Hepatocyte (in vitro differentiated cells): ENCODE measurements at regions not wholly inside any gene's neighbourhood (a gene's known extent, or its start where the extent isn't known, plus 50 kb on each side); places are given as distances from the start of the nearest gene placed in this dataset.

Experiments used
- DNase-seq: peaks from one replicate; pipeline ENCODE4 v3.0.0-alpha.2; 2016; ENCODE audit warnings: low spot score
- H2AFZ ChIP-seq: fragments of 200-600 bp; sonication (generic); 2 replicates; pipeline ENCODE4 v1.6.0; 2016; ENCODE audit warnings: antibody characterized with exemption, mild to moderate bottlenecking
- H3K27ac ChIP-seq: fragments of 200-600 bp; sonication (generic); 2 replicates; pipeline ENCODE4 v1.5.1; 2016; ENCODE audit warnings: mild to moderate bottlenecking
- H3K27me3 ChIP-seq: fragments of 200-600 bp; sonication (generic); 2 replicates; pipeline ENCODE4 v1.6.1; 2016
- H3K36me3 ChIP-seq: fragments of 200-600 bp; sonication (generic); replicated peaks from 2 replicates; pipeline ENCODE4 v1.5.1; 2016; ENCODE audit warnings: low read depth; ENCODE audit not compliant: insufficient read depth
- H3K4me1 ChIP-seq: fragments of 200-600 bp; sonication (generic); 2 replicates; pipeline ENCODE4 v1.5.1; 2016; ENCODE audit warnings: mild to moderate bottlenecking, moderate library complexity; ENCODE audit not compliant: insufficient read depth
- H3K4me2 ChIP-seq: fragments of 200-600 bp; sonication (generic); 2 replicates; pipeline ENCODE4 v1.6.0; 2016
- H3K4me3 ChIP-seq: fragments of 200-600 bp; sonication (generic); 2 replicates; pipeline ENCODE4 v1.5.1; 2016; ENCODE audit warnings: mild to moderate bottlenecking
- H3K79me2 ChIP-seq: fragments of 200-600 bp; sonication (generic); 2 replicates; pipeline ENCODE4 v1.6.0; 2017; ENCODE audit warnings: mild to moderate bottlenecking
- H3K9me2 ChIP-seq: fragments of 200-600 bp; sonication (generic); replicated peaks from 2 replicates; pipeline ENCODE4 v1.6.0; 2017; ENCODE audit warnings: mild to moderate bottlenecking; ENCODE audit not compliant: insufficient read depth
- H3K9me3 ChIP-seq: fragments of 200-600 bp; sonication (generic); 2 replicates; pipeline ENCODE4 v1.5.1; 2016; ENCODE audit warnings: low read depth, mild to moderate bottlenecking
- H4K20me1 ChIP-seq: fragments of 200-600 bp; sonication (generic); 2 replicates; pipeline ENCODE4 v1.6.0; 2016; ENCODE audit warnings: mild to moderate bottlenecking; ENCODE audit not compliant: insufficient read depth, poor library complexity, severe bottlenecking
- EZH2 ChIP-seq: fragments of 200-600 bp; sonication (generic); IDR thresholded peaks from 2 replicates; pipeline ENCODE4 v1.6.1; 2016; ENCODE audit warnings: antibody characterized with exemption, mild to moderate bottlenecking, borderline replicate concordance
- EZH2phosphoT487 ChIP-seq: fragments of 200-600 bp; sonication (generic); IDR thresholded peaks from one replicate; pipeline ENCODE4 v1.6.1; 2018; ENCODE audit warnings: antibody characterized with exemption, mild to moderate bottlenecking, low read depth, moderate library complexity; ENCODE audit not compliant: unreplicated experiment, severe bottlenecking
- WGBS: methylation state at CpG from one replicate; pipeline ENCODE4 v1.1.6; 2016; ENCODE audit warnings: low lambda C conversion rate; ENCODE audit errors: missing lambda C conversion rate; 5-methylcytosine and 5-hydroxymethylcytosine counted together
- TF ChIP-seq, protein P1 (sequence below): fragments of 200-600 bp; sonication (generic); IDR thresholded peaks from 2 replicates; pipeline ENCODE4 v1.5.1; 2016; ENCODE audit warnings: antibody characterized with exemption, mild to moderate bottlenecking; ENCODE audit not compliant: poor library complexity

GRCh38 chr3:10629671-10630040, 124.3 kb upstream of the ATP2B2 start:
- Histone ChIP-seq H3K79me2 (no peaks in the 10 kb centered on the region), H3K4me2 (no peak overlapping the region), H2AFZ (no peak overlapping the region), H4K20me1 (no peaks in the 10 kb centered on the region), H3K27me3 (no peaks in the 10 kb centered on the region), H3K4me3 (no peak overlapping the region), H3K36me3 (no peaks in the 10 kb centered on the region), H3K27ac (no peak overlapping the region), H3K4me1 (no peaks in the 10 kb centered on the region), H3K9me3 (no peaks in the 10 kb centered on the region), H3K9me2 (no peaks in the 10 kb centered on the region)
- WGBS = 90% methylated on average over 7 of the region's 7 CpGs
- DNase-seq = no peak
- TF ChIP-seq EZH2phosphoT487 (no peak), EZH2 (no peak)
- TF ChIP-seq, protein P1, sequence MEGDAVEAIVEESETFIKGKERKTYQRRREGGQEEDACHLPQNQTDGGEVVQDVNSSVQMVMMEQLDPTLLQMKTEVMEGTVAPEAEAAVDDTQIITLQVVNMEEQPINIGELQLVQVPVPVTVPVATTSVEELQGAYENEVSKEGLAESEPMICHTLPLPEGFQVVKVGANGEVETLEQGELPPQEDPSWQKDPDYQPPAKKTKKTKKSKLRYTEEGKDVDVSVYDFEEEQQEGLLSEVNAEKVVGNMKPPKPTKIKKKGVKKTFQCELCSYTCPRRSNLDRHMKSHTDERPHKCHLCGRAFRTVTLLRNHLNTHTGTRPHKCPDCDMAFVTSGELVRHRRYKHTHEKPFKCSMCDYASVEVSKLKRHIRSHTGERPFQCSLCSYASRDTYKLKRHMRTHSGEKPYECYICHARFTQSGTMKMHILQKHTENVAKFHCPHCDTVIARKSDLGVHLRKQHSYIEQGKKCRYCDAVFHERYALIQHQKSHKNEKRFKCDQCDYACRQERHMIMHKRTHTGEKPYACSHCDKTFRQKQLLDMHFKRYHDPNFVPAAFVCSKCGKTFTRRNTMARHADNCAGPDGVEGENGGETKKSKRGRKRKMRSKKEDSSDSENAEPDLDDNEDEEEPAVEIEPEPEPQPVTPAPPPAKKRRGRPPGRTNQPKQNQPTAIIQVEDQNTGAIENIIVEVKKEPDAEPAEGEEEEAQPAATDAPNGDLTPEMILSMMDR = no peak

DNA sequence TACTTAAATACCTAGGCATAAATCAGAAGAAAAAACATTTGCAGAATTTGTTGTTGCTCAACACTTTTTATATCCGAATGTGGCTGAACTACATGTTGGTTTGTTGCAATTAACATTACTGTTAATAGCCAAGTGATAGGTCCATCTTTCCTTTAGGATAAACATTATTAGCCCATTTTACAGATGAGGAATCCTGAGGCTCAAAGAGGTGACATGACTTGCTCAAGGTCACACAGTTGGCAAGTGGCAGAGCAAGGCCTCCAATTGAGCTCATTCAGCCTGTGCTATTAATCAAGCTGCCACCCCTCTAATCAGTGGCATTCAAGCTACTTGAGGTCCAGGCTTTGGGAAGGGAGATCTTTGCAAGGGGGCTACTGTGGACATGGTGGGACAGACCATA, 125.8 kb upstream of the ATP2B2 start:
- H3K4me1 ChIP-seq = no peaks in the 10 kb centered on the region
- H3K79me2 ChIP-seq = no peaks in the 10 kb centered on the region
- H2AFZ ChIP-seq = no peak overlapping the region
- no peaks in the 10 kb centered on the region for H3K9me2 ChIP-seq
- no peaks in the 10 kb centered on the region for H3K36me3 ChIP-seq
- WGBS = 87% methylated on average over 1 of the region's 1 CpG
- H3K27me3 ChIP-seq = no peaks in the 10 kb centered on the region
- no peak for DNase-seq
- no peak overlapping the region for H3K4me2 ChIP-seq
- no peak overlapping the region for H3K27ac ChIP-seq
- TF ChIP-seq EZH2phosphoT487 (no peak), EZH2 (no peak)
- TF ChIP-seq, protein P1 = no peak
- no peak overlapping the region for H3K4me3 ChIP-seq
- H4K20me1 ChIP-seq = no peaks in the 10 kb centered on the region
- H3K9me3 ChIP-seq = no peaks in the 10 kb centered on the region

- no peak for DNase-seq
- H3K27me3 ChIP-seq = no peaks in the 10 kb centered on the region
- no peak overlapping the region for H3K4me3 ChIP-seq
- no peak overlapping the region for H3K27ac ChIP-seq
- TF ChIP-seq, protein P1 = no peak
- TF ChIP-seq EZH2phosphoT487 (no peak), EZH2 (no peak)
- no peaks in the 10 kb centered on the region for H3K36me3 ChIP-seq
- no peaks in the 10 kb centered on the region for H3K79me2 ChIP-seq
- H3K9me3 ChIP-seq = no peaks in the 10 kb centered on the region
- H3K9me2 ChIP-seq = no peaks in the 10 kb centered on the region
- no peak overlapping the region for H3K4me2 ChIP-seq
- no peak overlapping the region for H2AFZ ChIP-seq
- H3K4me1 ChIP-seq = no peaks in the 10 kb centered on the region
- no peaks in the 10 kb centered on the region for H4K20me1 ChIP-seq
- WGBS = 89% methylated on average over 6 of the region's 6 CpGs
Observed at GRCh38 chr3:10632125-10632524, 126.7 kb upstream of the ATP2B2 start.

DNA sequence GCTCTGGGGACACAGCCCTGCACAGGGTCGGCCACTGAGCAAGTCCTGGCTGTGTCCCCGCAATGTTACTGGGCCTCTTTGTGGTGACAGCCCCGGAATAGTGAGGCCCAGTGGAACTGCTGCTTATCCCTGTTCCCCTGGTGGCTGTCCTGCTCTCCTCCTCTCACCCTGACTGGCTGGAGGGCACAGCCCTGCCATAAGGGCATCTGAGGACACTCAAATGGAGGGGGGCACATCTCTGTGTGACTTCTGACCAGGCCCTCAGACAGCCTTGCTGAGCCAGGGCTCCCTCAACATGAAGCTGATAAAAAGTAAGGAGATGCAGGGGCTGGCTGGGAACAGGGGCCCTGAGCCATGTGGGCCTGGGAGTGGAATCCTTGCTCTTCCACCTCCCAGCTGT, 127.4 kb upstream of the ATP2B2 start:
- Histone ChIP-seq H4K20me1 (no peaks in the 10 kb centered on the region), H3K4me2 (no peak overlapping the region), H3K9me2 (no peaks in the 10 kb centered on the region), H3K36me3 (no peaks in the 10 kb centered on the region), H3K4me1 (no peaks in the 10 kb centered on the region), H3K79me2 (no peaks in the 10 kb centered on the region), H3K27ac (no peak overlapping the region), H3K27me3 (no peaks in the 10 kb centered on the region), H2AFZ (no peak overlapping the region), H3K4me3 (no peak overlapping the region), H3K9me3 (no peaks in the 10 kb centered on the region)
- 83% methylated on average over 3 of the region's 3 CpGs for WGBS
- TF ChIP-seq, protein P1 = no peak
- TF ChIP-seq EZH2phosphoT487 (no peak), EZH2 (no peak)
- no peak for DNase-seq
